Activated CD4-positive, alpha-beta T cell treated with anti-CD3 and anti-CD28 coated beads, Interleukin-2, amount 50 U/mL, for 24 hours (primary cell): ENCODE measurements at regions not wholly inside any gene's neighbourhood (a gene's known extent, or its start where the extent isn't known, plus 50 kb on each side); places are given as distances from the start of the nearest gene placed in this dataset.
"Not testable (repeated sequence)": the region's sequence is repeated elsewhere in the genome, so short reads cannot be mapped to it uniquely, and the experiment has no call there.

Source experiments
- DNase-seq, 2 donors: peaks; one replicate each; pipeline ENCODE4 v3.0.0-alpha.2; 2020; ENCODE audit warnings: low read depth in 1 of 2, low spot score in 1 of 2

DNA sequence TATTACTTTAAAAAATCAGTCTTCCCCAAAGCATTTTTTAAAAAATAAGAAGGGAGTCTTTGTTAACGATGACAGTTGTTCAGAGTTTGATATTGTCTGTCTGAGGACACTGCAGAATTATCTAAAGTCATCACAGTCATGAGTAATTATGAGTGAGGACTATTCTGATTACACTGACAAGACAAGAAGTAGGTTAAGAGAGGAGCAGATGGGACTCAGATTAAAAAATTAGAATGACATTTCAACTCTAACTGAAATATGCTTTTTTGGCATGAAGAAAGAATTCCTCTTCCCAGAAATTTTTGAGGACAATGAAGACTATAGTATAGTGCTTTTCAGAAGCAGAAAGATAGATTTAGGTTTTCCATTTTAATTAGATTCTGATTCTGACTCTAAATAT lies 456.5 kb downstream of the EPHA7 start:
- DNase-seq = no peak

GRCh38 chr6:92952111-92952510 lies 467.2 kb downstream of the EPHA7 start:
- not testable (repeated sequence) for DNase-seq

DNA sequence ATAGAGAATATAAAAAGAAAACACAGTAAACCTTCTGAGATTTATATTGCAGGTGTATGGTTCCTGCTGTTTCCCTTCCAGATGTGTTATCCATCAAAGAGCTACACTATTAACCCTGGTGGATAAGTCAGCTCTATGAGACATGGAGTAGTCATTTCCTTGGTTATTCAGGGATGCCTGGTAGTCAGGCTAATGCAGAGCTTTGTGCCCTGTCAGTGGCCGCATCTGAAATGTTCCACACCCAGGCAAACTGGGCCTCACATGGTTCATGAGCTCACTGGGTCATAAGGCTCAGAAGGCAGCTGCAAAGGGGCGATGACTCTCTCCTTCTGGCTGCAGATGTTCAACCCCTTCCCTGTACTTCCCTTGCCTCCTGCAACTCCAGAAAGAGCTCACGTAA lies 473.6 kb downstream of the EPHA7 start:
- DNase-seq = no peak

DNA sequence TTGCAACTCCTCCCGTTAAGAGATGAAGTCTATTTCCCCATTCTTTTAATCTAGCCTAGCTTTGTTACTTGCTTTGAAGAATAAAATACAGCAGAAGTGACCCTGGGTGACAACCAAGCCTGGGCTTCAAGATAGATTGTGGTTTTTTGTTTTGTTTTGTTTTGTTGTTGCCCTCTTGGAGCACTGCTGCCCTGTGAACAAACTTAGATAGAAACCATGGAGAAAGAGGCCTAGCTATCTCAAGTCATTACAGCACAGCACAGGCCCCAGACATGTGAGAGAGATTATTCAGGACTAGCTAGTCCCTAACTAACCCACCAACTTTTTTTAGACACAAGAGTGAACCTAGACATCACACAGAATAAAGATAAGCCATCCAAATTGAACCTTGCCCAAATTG lies 475.2 kb downstream of the EPHA7 start:
- DNase-seq = no peak

- no peak for DNase-seq
These were observed 476.8 kb downstream of the EPHA7 start for GRCh38 chr6:92942549-92942948.

GRCh38 chr6:92934625-92935024 lies 484.7 kb downstream of the EPHA7 start:
- DNase-seq = no peak

DNA sequence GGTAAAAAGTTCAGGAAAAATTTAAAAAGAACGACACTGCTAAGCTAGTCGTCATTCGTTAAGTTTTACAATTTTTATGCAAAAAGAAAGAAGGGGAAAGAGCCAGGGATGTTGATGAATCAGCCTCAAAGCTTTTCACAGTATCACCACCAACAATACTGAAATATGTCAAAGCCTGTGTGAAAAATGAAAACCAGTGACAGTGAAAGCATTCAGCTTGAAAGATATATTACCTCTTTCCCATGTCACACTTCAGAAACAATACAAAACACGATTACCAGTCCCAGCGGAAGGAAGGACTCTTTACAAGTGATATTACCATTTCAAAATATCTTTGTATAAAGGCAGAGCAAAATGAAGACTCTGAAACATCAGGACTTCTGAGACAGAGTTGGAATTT lies 489.2 kb downstream of the EPHA7 start:
- no peak for DNase-seq

GRCh38 chr6:92922216-92922806 lies 497.0 kb downstream of the EPHA7 start:
- DNase-seq = no peak

DNA sequence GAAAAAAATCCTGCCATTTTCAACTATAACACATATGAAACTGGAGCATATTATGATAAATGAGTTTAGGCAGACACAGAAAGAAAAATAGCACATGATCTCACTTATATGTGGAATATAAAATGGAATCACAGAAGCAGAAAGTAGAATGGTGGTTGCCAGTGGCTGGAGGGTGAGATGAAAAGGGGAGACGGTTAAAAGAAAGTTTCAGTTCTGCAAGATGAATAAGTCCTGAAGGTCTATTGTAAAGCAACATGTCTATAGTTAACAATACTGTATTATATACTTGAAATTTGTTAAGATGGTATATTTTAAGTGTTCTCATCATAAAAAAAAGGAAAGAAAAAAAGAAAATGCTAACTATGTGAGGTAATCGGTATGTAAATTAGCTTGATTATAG lies 503.9 kb downstream of the EPHA7 start:
- DNase-seq = no peak

GRCh38 chr6:92911301-92911700 lies 508.1 kb downstream of the EPHA7 start:
- DNase-seq = no peak

DNA sequence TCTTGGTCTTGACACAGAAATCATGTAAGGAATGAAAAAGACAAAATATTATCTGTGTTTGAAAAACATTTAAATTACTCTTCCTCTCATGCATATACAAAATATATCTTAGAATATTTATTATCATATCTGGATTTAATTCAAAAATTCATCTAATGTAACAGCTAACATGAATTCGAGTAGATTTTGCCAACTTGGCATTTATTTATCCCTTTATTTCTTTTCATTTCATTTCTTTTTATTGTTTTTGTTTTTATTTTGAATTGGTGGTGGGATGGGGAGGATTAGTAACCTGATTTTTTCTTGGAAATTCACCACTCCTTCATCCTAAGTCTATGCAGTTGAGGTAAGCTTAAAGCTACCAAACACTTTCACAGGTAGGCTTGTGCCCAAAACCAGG lies 508.7 kb downstream of the EPHA7 start:
- DNase-seq = no peak

DNA sequence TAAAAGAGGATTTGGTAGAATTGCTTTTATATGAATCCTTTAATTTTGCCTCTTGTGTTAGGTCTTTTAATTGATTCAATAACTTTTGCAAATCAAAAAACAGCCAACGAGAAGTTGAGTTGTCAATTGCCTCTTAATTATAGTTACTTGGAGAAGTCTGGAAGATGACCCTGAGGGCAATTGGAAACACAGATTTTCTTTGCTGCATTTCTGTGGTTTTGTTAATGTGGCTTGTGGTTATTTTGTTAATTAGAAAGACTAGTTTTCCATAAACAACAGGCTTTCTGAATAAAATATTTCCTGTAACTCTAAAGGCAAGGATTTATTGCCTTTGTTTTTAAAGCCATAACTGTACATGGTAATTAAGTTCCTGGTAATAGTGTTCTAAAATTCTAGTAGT lies 513.0 kb downstream of the EPHA7 start:
- no peak for DNase-seq

DNA sequence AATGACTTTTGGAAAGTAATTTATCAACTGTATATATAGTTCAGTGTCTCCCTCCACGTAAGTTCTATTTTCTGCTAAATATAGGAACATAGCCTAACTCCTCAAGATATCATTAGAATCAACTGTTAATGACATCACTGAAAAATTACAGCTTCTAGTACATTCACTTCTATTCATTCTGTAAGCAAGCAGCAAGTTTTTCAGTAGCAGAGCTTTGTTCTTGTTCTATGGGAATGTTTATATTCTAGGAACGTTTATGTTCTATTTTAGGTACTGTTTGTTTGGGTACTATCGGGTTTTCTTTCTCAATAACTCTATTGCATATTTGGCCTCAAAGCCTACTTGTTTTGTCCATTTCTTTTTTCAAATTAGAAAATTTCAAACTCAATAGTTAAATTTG lies 525.6 kb downstream of the EPHA7 start:
- no peak for DNase-seq

- DNase-seq = no peak
These were observed 526.7 kb downstream of the EPHA7 start for GRCh38 chr6:92892626-92893170.

DNA sequence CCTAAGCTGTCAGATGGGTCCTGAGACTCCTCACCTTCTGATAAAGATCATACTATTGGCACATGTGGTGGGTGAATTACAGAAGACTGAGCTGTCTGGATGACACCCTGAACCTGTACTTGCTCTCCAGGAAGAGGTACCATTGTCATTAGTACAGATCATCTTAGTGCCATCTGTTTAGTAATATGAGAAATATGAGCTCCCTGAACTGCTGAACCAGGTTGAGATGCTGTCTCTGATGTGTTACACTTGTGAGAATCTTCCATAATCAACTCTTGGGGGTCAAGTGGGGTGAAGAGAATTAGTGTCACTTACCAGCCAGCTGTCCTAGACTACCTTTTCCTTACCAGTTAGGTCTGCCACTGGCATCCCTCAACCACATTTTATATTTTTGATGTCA lies 531.0 kb downstream of the EPHA7 start:
- DNase-seq = no peak

DNA sequence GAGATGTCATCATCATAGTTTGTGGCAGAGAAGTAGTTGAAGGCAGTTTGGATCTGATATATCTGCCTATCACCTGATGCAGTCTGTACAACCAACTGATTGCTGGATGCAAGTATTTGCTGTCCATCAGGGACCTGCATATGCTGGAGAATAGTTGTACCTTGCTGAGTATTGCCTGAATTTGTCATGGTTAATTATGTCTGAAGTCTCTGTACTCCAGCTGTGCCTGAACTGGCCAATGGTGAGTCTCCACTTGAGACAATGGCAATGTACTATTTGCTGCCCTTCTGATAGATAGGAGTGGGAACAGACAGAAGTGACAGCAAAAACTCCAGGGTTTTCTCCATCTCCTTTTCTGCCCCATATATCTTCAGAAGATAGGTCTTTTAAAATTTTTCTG lies 531.5 kb downstream of the EPHA7 start:
- no peak for DNase-seq

DNA sequence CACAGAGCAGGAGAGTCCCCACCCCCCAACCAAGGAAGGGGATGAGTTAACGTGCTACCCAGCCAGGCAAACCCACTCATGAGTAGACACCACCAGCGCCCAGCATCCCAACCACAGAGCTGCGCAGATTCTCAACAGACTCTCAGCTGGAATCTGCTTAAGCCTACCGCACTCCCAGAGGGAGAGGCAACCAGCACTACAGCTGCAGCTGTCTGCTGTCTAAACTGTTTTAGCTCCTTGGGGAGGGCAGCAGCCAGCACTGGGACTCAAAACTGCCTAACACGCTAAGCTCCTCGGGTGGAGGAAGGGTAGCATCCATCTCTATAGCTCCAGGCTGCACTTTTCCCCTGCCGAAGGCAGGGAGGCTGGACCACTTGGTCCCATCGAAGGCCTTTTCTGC lies 539.8 kb downstream of the EPHA7 start:
- DNase-seq = no peak

DNA sequence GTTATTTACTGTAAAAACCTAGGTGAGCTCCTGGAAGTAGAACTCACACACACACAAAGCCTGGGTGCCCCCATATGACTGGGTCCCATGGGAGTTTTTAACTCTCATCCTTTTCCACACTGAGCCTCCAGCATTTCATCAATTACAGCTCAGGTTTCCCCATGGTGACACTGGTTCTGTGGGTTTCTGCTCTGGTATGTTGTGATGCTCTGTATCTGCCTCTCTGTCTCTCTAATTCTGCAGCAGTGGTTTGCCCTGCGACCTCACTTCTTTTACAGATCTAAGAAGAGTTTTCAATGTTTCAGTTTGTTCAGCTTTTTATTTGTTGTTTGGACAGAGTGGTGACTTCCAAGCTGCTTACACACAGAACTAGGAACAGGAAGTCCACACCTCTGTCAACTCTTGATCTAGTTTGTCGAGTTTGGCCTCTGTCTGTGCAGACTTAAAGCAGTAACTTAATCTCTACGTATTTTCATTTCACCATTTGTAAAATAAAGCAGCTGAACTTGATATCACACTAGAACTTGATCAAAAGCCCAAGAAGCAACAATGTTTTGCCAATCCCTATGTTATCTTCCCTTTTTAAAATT lies 554.3 kb downstream of the EPHA7 start:
- DNase-seq = no peak

DNA sequence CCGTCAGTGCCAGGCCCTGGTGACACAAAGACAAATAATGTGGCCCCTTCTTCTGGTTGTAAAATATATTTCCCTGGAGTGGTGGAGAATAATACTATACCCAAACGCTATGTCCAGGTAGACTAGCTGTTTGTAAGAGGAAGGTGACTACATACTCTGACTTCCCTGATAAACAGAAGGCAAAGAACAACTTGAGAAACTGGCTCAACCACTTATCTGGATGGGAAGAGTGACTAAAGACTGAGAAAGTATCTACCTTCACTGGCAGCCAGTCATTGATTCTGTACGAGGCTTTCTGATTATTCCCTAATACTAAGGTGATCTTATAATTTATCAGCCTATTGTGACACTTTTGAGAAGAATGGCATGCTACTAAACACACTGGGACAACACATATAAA lies 569.7 kb downstream of the EPHA7 start:
- DNase-seq = no peak

DNA sequence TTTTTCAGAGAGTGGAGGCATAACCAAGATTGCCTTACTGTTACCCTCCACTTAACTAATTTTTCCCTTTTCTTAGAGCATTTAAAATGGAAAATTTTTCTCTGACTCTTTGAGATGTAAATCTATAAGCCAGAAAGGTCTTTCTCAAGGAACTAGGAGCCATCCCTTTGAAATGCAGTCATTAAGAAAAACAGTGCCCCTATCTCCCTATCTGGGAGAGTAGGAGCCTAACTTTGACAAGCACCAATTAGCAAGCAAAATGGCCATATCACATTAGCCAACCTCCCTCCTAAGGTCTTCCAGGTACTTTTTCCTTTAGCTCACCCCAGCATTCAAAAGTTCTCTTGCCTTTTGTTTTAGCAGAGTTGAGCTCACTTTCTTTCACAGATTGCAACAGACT lies 570.5 kb downstream of the EPHA7 start:
- no peak for DNase-seq

DNA sequence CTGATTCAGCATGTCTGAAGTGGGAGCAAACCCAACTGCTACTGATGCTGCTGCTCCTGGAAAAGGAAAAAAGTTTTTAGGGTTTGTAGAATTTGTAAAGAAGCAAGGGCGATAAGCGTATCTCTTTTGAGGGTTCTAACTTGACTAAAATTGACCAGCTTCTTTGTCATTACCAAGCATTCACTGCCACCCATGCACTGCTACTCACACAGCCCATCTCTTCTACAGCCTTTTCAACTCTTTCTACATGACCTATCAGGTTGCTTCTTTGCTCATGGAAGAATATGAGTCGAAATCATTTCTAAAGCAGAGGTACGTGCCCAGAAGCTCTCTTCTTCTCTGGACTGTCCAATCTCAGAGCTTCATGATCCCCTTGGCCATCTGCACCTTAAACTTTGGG lies 570.9 kb downstream of the EPHA7 start:
- DNase-seq = no peak

GRCh38 chr6:92847988-92848387 lies 571.4 kb downstream of the EPHA7 start:
- DNase-seq = no peak

- no peak for DNase-seq
These were observed 579.0 kb downstream of the EPHA7 start for GRCh38 chr6:92840246-92840930.
